Prostate gland (tissue), 2 donors: ENCODE measurements at regions not wholly inside any gene's neighbourhood (a gene's known extent, or its start where the extent isn't known, plus 50 kb on each side); places are given as distances from the start of the nearest gene placed in this dataset.

ENCODE experiments used
- DNase-seq: peaks from one replicate; pipeline ENCODE4 v3.0.0-alpha.2; 2019; ENCODE audit warnings: low spot score
- H3K27ac ChIP-seq, 2 donors: fragments of 200-600 bp; sonication (generic); 2 replicates each; pipeline ENCODE4 v1.5.1; 2017 to 2019
- H3K27me3 ChIP-seq: fragments of 200-600 bp; sonication (generic); replicated peaks from 2 replicates; pipeline ENCODE4 v1.5.1; 2019; ENCODE audit not compliant: insufficient read depth
- H3K36me3 ChIP-seq, 2 donors: fragments of 200-600 bp; sonication (generic); 1 replicate in 1 of 2; 2 replicates in 1 of 2; pipeline versions ENCODE4 v1.5.1 to v1.8.1; 2017 to 2019
- H3K4me1 ChIP-seq: fragments of 200-600 bp; sonication (generic); replicated peaks from 2 replicates; pipeline ENCODE4 v1.5.1; 2019
- H3K4me3 ChIP-seq, 2 donors: fragments of 200-600 bp; sonication (generic); 2 replicates each; pipeline ENCODE4 v1.5.1; 2017 to 2019
- H3K9me3 ChIP-seq: fragments of 200-600 bp; sonication (generic); 2 replicates; pipeline ENCODE4 v1.5.1; 2017
- CTCF ChIP-seq, 4 experiments: fragments of 200-600 bp in 2 of 4; fragments of 450-650 bp in 2 of 4; sonication (generic) in 2 of 4; IDR thresholded peaks; 1 replicate in 3 of 4; 2 replicates in 1 of 4; pipeline ENCODE4 v1.5.1; 2016 to 2019; ENCODE audit warnings: antibody characterized with exemption in 4 of 4, mild to moderate bottlenecking in 2 of 4, moderate library complexity in 2 of 4
- POLR2A ChIP-seq: fragments of 450-650 bp; IDR thresholded peaks from one replicate; pipeline ENCODE4 v1.6.1; 2016; ENCODE audit warnings: antibody characterized with exemption, mild to moderate bottlenecking
- POLR2AphosphoS5 ChIP-seq: sonication (generic); formaldehyde crosslinking; IDR thresholded peaks from one replicate; pipeline ENCODE4 v1.6.1; 2017; ENCODE audit warnings: antibody characterized with exemption
- WGBS: methylation state at CpG from one replicate; pipeline ENCODE4 v1.1.5; 2018; 5-methylcytosine and 5-hydroxymethylcytosine counted together
- intact Hi-C: fragments of 100-400 bp; cut with DNase I; formaldehyde crosslinking; loops from one replicate; pipeline ENCODE4 v1.14.2; 2022

GRCh38 chr2:236772220-236772837, 202.7 kb downstream of the ACKR3 start:
- H3K4me3 ChIP-seq, result no peak overlapping the region
- H3K27ac ChIP-seq, result no peak overlapping the region
- H3K4me1 ChIP-seq, result no peaks in the 10 kb centered on the region
- TF ChIP-seq POLR2A, result no peak
- TF ChIP-seq POLR2AphosphoS5, result no peak
- TF ChIP-seq CTCF (IDR thresholded peaks at IDR 0.05), result no peak
- WGBS, result 86% methylated on average over 17 of the region's 17 CpGs
- intact Hi-C loops, result no loop called here
- no peaks in the 10 kb centered on the region for H3K27me3 ChIP-seq
- DNase-seq, result no peak
- H3K36me3 ChIP-seq, result no peaks in the 10 kb centered on the region
- no peaks in the 10 kb centered on the region for H3K9me3 ChIP-seq

GRCh38 chr2:236773206-236773605, 203.6 kb downstream of the ACKR3 start:
- 85% methylated on average over 9 of the region's 9 CpGs for WGBS
- intact Hi-C loops, result no loop called here
- no peak for DNase-seq
- H3K4me3 ChIP-seq, result no peak overlapping the region
- H3K36me3 ChIP-seq, result no peaks in the 10 kb centered on the region
- no peaks in the 10 kb centered on the region for H3K9me3 ChIP-seq
- no peak overlapping the region for H3K27ac ChIP-seq
- H3K27me3 ChIP-seq, result no peaks in the 10 kb centered on the region
- TF ChIP-seq CTCF (IDR thresholded peaks at IDR 0.05), result no peak
- no peak for TF ChIP-seq POLR2A
- no peak for TF ChIP-seq POLR2AphosphoS5
- H3K4me1 ChIP-seq, result no peaks in the 10 kb centered on the region

GRCh38 chr2:236774171-236774570, 204.5 kb downstream of the ACKR3 start:
- Histone ChIP-seq H3K9me3 (no peaks in the 10 kb centered on the region), H3K27me3 (no peaks in the 10 kb centered on the region), H3K36me3 (no peaks in the 10 kb centered on the region), H3K4me1 (no peaks in the 10 kb centered on the region), H3K4me3 (no peak overlapping the region), H3K27ac (no peak overlapping the region)
- WGBS, result 82% methylated on average over 9 of the region's 9 CpGs
- DNase-seq, result no peak
- intact Hi-C loops, result no loop called here
- TF ChIP-seq POLR2A (no peak), CTCF (IDR thresholded peaks at IDR 0.05) (no peak), POLR2AphosphoS5 (no peak)

GRCh38 chr2:236775511-236775910, 205.9 kb downstream of the ACKR3 start:
- Histone ChIP-seq H3K27me3 (no peaks in the 10 kb centered on the region), H3K9me3 (no peaks in the 10 kb centered on the region), H3K27ac (no peak overlapping the region), H3K4me3 (no peak overlapping the region), H3K4me1 (no peaks in the 10 kb centered on the region), H3K36me3 (no peaks in the 10 kb centered on the region)
- no peak for DNase-seq
- 44% methylated on average over 2 of the region's 2 CpGs for WGBS
- TF ChIP-seq POLR2A, result no peak
- TF ChIP-seq POLR2AphosphoS5, result no peak
- no peak for TF ChIP-seq CTCF (IDR thresholded peaks at IDR 0.05)
- intact Hi-C loops, result no loop called here

- no peaks in the 10 kb centered on the region for H3K4me1 ChIP-seq
- no peak overlapping the region for H3K27ac ChIP-seq
- DNase-seq, result no peak
- no peak overlapping the region for H3K4me3 ChIP-seq
- no peaks in the 10 kb centered on the region for H3K27me3 ChIP-seq
- no peak for TF ChIP-seq CTCF (IDR thresholded peaks at IDR 0.05)
- no peak for TF ChIP-seq POLR2A
- TF ChIP-seq POLR2AphosphoS5, result no peak
- 95% methylated on average over 10 of the region's 10 CpGs for WGBS
- H3K36me3 ChIP-seq, result no peaks in the 10 kb centered on the region
- no peaks in the 10 kb centered on the region for H3K9me3 ChIP-seq
- intact Hi-C loops, result no loop called here
Observed at GRCh38 chr2:236776206-236776605, 206.6 kb downstream of the ACKR3 start.
